CD14-positive monocyte (primary cell): ENCODE measurements at regions not wholly inside any gene's neighbourhood (a gene's known extent, or its start where the extent isn't known, plus 50 kb on each side); places are given as distances from the start of the nearest gene placed in this dataset.

Source experiments
- DNase-seq, 3 donors: peaks; one replicate each; pipeline ENCODE4 v3.0.0-alpha.2; 2011 to 2022
- H2AFZ ChIP-seq: 2 replicates; pipeline ENCODE4 v1.6.0; 2012; ENCODE audit warnings: mild to moderate bottlenecking, low read depth, low read length, inconsistent platforms; ENCODE audit not compliant: insufficient read depth, poor library complexity, severe bottlenecking
- H3K27ac ChIP-seq, 2 donors: 1 replicate in 1 of 2; 2 replicates in 1 of 2; pipeline ENCODE4 v1.5.1; 2012 to 2013; ENCODE audit warnings: low read length in 2 of 2, control low read depth in 1 of 2, inconsistent platforms in 1 of 2, low read depth in 1 of 2, mild to moderate bottlenecking in 1 of 2
- H3K27me3 ChIP-seq, 2 donors: one replicate each; pipeline versions ENCODE4 v1.6.0 to v1.6.1; 2011 to 2013; ENCODE audit warnings: low read length in 2 of 2; ENCODE audit not compliant: control insufficient read depth in 2 of 2, insufficient read depth in 2 of 2
- H3K36me3 ChIP-seq, 2 donors: replicated peaks in 1 of 2; 1 replicate in 1 of 2; 2 replicates in 1 of 2; pipeline versions ENCODE4 v1.5.1 to v1.6.1; 2012 to 2013; ENCODE audit warnings: low read length in 2 of 2, control low read depth in 1 of 2, inconsistent platforms in 1 of 2, mild to moderate bottlenecking in 1 of 2; ENCODE audit not compliant: insufficient read depth in 2 of 2, control insufficient read depth in 1 of 2
- H3K4me1 ChIP-seq, 2 donors: 1 replicate in 1 of 2; 2 replicates in 1 of 2; pipeline versions ENCODE4 v1.5.1 to v1.6.1; 2012 to 2013; ENCODE audit warnings: low read length in 2 of 2, control low read depth in 1 of 2, inconsistent platforms in 1 of 2, mild to moderate bottlenecking in 1 of 2, moderate library complexity in 1 of 2; ENCODE audit not compliant: insufficient read depth in 2 of 2, control insufficient read depth in 1 of 2
- H3K4me2 ChIP-seq: replicated peaks from 2 replicates; pipeline ENCODE3; 2012; ENCODE audit warnings: low read length, moderate library complexity, mild to moderate bottlenecking; ENCODE audit not compliant: poor library complexity, severe bottlenecking; ENCODE audit errors: extremely low read depth
- H3K4me3 ChIP-seq, 3 experiments: fragments of 200-600 bp in 1 of 3; sonication (generic) in 1 of 3; replicated peaks in 1 of 3; 1 replicate in 2 of 3; 2 replicates in 1 of 3; pipeline ENCODE4 v1.5.1; 2011 to 2013; ENCODE audit warnings: low read length in 3 of 3, mild to moderate bottlenecking in 3 of 3, control low read depth in 2 of 3, low read depth in 2 of 3, inconsistent platforms in 1 of 3, moderate library complexity in 1 of 3
- H3K79me2 ChIP-seq: 2 replicates; pipeline ENCODE4 v1.6.0; 2012; ENCODE audit warnings: mild to moderate bottlenecking, control low read depth, inconsistent platforms, low read length, moderate library complexity; ENCODE audit not compliant: insufficient read depth
- H3K9ac ChIP-seq: 2 replicates; pipeline ENCODE4 v1.6.0; 2017; ENCODE audit warnings: low read length, mild to moderate bottlenecking; ENCODE audit not compliant: insufficient read depth, poor library complexity, severe bottlenecking
- H3K9me3 ChIP-seq, 2 donors: replicated peaks in 1 of 2; 1 replicate in 1 of 2; 2 replicates in 1 of 2; pipeline versions ENCODE4 v1.5.1 to v1.6.1; 2012 to 2013; ENCODE audit warnings: low read length in 2 of 2, control low read depth in 1 of 2; ENCODE audit not compliant: control insufficient read depth in 1 of 2, insufficient read depth in 1 of 2
- H4K20me1 ChIP-seq: 2 replicates; pipeline ENCODE4 v1.6.0; 2012; ENCODE audit warnings: mild to moderate bottlenecking, low read length, control low read depth, moderate library complexity; ENCODE audit not compliant: insufficient read depth
- H3K27ac Mint-ChIP-seq, 7 donors: one replicate each; pipeline ENCODE4 v1.8.0; 2020; ENCODE audit warnings: mild to moderate bottlenecking in 7 of 7, mixed read lengths in 7 of 7, moderate library complexity in 6 of 7, inconsistent platforms in 2 of 7
- H3K27me3 Mint-ChIP-seq, 3 donors: one replicate each; pipeline ENCODE4 v1.8.0; 2021 to 2022; ENCODE audit warnings: low read depth in 3 of 3, mild to moderate bottlenecking in 3 of 3, mixed read lengths in 3 of 3, moderate library complexity in 3 of 3, inconsistent platforms in 1 of 3
- H3K36me3 Mint-ChIP-seq, 2 donors: one replicate each; pipeline ENCODE4 v1.8.0; 2020; ENCODE audit warnings: mixed read lengths in 2 of 2, inconsistent platforms in 1 of 2, mild to moderate bottlenecking in 1 of 2
- H3K4me1 Mint-ChIP-seq: one replicate; pipeline ENCODE4 v1.8.0; 2020; ENCODE audit warnings: mild to moderate bottlenecking, mixed read lengths
- H3K4me3 Mint-ChIP-seq, 2 donors: one replicate each; pipeline ENCODE4 v1.8.0; 2020; ENCODE audit warnings: mild to moderate bottlenecking in 2 of 2, mixed read lengths in 2 of 2, moderate library complexity in 1 of 2
- H3K9me3 Mint-ChIP-seq, 7 donors: one replicate each; pipeline ENCODE4 v1.8.0; 2020 to 2022; ENCODE audit warnings: mixed read lengths in 7 of 7, mild to moderate bottlenecking in 6 of 7, moderate library complexity in 6 of 7, inconsistent platforms in 2 of 7
- WGBS: methylation state at CpG from one replicate; pipeline ENCODE4 v1.1.5; 2013; ENCODE audit warnings: missing lambda C conversion rate; ENCODE audit not compliant: insufficient coverage; 5-methylcytosine and 5-hydroxymethylcytosine counted together
- intact Hi-C, 2 donors: fragments of 100-400 bp; cut with micrococcal nuclease; formaldehyde crosslinking; loops; one replicate each; pipeline versions ENCODE4 v1.15.0 to v1.15.1; 2023
- TF ChIP-seq, protein P1 (sequence below): fragments of 200-600 bp; IDR thresholded peaks from one replicate; pipeline ENCODE4 v1.8.0; 2022; ENCODE audit warnings: antibody characterized with exemption, mild to moderate bottlenecking

DNA sequence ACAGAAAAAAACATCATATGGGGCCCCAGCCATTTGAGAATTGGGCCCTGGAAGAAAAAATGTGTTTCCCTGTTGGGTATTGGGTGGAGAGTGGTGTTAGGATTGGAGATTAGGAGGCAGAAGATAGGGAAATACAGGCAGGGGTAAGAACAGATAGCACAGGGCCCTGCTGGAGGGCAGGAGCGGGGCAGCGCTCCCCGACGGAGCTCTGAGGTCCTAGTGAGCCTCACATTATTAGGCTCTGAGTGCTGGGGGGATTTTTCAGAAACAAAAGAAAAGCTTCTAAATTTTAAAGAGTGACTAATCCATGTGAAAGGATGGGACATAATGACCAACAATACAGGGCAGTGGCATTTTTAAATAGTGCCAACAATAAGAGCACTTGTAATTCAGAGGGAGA is 241.2 kb downstream of the SOX2 start:
- 75% methylated on average over 4 of the region's 4 CpGs for WGBS
- H3K9me3 Mint-ChIP-seq, result peaks cover 1 to 13% (median 5%) of the 10 kb centered on the region in 7 donors

DNA sequence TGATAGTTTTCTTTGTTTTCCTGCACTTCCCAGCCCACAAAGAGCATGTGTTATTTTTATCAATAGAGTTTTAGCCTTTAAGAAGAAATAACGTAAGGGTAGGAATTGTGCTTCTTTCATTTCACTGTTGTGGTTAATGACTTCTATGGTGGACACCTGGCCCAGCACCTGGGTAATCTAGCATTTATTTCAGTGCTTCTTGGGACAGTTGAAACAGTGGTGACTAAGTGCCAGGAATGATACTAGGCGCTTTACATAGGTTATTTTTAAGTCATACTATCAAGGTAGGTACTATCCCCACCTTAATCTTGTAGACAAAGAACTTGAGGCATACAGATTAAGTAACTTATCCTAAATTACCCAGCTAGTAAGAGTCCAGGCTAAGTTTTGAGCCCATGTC is 243.8 kb downstream of the SOX2 start:
- Histone ChIP-seq H3K9ac (no peak overlapping the region), H3K4me1 (no peaks in the 10 kb centered on the region), H3K79me2 (no peaks in the 10 kb centered on the region), H3K4me2 (no peak overlapping the region), H3K36me3 (no peaks in the 10 kb centered on the region), H3K27ac (no peak overlapping the region), H2AFZ (no peak overlapping the region), H4K20me1 (no peaks in the 10 kb centered on the region), H3K27me3 (no peaks in the 10 kb centered on the region), H3K4me3 (no peak overlapping the region), H3K9me3 (peaks cover 0 to 9% of the 10 kb centered on the region in 2 donors)
- Mint-ChIP-seq H3K27ac (no peak overlapping the region), H3K4me3 (no peak overlapping the region), H3K36me3 (no peaks in the 10 kb centered on the region), H3K27me3 (no peaks in the 10 kb centered on the region), H3K4me1 (no peaks in the 10 kb centered on the region), H3K9me3 (peaks cover 1 to 13% (median 3%) of the 10 kb centered on the region in 7 donors)
- WGBS, result 100% methylated on average over 1 of the region's 2 CpGs
- DNase-seq, result no peak
- intact Hi-C loops, result no loop called here
- TF ChIP-seq, protein P1, sequence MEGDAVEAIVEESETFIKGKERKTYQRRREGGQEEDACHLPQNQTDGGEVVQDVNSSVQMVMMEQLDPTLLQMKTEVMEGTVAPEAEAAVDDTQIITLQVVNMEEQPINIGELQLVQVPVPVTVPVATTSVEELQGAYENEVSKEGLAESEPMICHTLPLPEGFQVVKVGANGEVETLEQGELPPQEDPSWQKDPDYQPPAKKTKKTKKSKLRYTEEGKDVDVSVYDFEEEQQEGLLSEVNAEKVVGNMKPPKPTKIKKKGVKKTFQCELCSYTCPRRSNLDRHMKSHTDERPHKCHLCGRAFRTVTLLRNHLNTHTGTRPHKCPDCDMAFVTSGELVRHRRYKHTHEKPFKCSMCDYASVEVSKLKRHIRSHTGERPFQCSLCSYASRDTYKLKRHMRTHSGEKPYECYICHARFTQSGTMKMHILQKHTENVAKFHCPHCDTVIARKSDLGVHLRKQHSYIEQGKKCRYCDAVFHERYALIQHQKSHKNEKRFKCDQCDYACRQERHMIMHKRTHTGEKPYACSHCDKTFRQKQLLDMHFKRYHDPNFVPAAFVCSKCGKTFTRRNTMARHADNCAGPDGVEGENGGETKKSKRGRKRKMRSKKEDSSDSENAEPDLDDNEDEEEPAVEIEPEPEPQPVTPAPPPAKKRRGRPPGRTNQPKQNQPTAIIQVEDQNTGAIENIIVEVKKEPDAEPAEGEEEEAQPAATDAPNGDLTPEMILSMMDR, result no peak

More for the DNA sequence above, 241.2 kb downstream of the SOX2 start:
- TF ChIP-seq, protein P1, result no peak
- Histone ChIP-seq H3K79me2 (no peaks in the 10 kb centered on the region), H3K36me3 (no peaks in the 10 kb centered on the region), H3K4me1 (no peaks in the 10 kb centered on the region), H3K4me2 (no peak overlapping the region), H4K20me1 (no peaks in the 10 kb centered on the region), H3K4me3 (no peak overlapping the region), H3K27ac (no peak overlapping the region), H3K9ac (no peak overlapping the region), H2AFZ (no peak overlapping the region), H3K27me3 (no peaks in the 10 kb centered on the region), H3K9me3 (peaks cover 0 to 9% of the 10 kb centered on the region in 2 donors)
- no peak for DNase-seq
- Mint-ChIP-seq H3K27ac (no peak overlapping the region), H3K27me3 (no peaks in the 10 kb centered on the region), H3K4me3 (no peak overlapping the region), H3K4me1 (no peaks in the 10 kb centered on the region), H3K36me3 (no peaks in the 10 kb centered on the region)
- intact Hi-C loops, result no loop called here
